HCT116 (cell line): ENCODE measurements at regions not wholly inside any gene's neighbourhood (a gene's known extent, or its start where the extent isn't known, plus 50 kb on each side); places are given as distances from the start of the nearest gene placed in this dataset.

Experiments
- ATAC-seq: fragments of 200-7000 bp; cut with Tn5 transposase; 2 replicates; pipeline ENCODE4 v1.9.1; 2020; ENCODE audit warnings: mild to moderate bottlenecking, moderate library complexity
- BruUV-seq: library from RNA; stranded (reverse); fragments of 400-500 nt; replicated peaks from 2 replicates; lab custom pipeline; 2021; lab: Mats Ljungman, UMichigan
- CTCF ChIA-PET: fragments of 300-600 bp; sonication (Branson Sonifier 250); formaldehyde crosslinking; loops from one replicate; lab custom pipeline; 2021; ENCODE audit warnings: antibody characterized with exemption; lab: Charles Lee
- POLR2A ChIA-PET: fragments of 300-600, 350-600 bp; sonication (Branson Sonifier 250); formaldehyde crosslinking; loops from one replicate; lab custom pipeline; 2021; ENCODE audit warnings: antibody characterized with exemption; lab: Charles Lee
- RAD21 ChIA-PET, 2 experiments: fragments of 300-600 bp; sonication (Branson Sonifier 250); formaldehyde crosslinking; loops; one replicate each; lab custom pipeline; 2023; ENCODE audit warnings: low total read pairs in 2 of 2; ENCODE audit not compliant: uncharacterized antibody in 2 of 2, unreplicated experiment in 2 of 2, low non-redundant PET in 1 of 2; lab: Charles Lee
- DNase-seq: peaks from one replicate; pipeline ENCODE4 v3.0.0-alpha.2; 2010; ENCODE audit warnings: low read depth, low spot score
- H2AFZ ChIP-seq: fragments of 200-600 bp; shearing (Covaris generic), sonication (generic); 2 replicates; pipeline ENCODE4 v1.6.1; 2017; ENCODE audit warnings: low read depth, mixed run types, mixed read lengths, antibody characterized with exemption, low read length; ENCODE audit not compliant: poor library complexity, severe bottlenecking
- H3K27ac ChIP-seq: 2 replicates; pipeline ENCODE4 v1.5.1; 2012; ENCODE audit warnings: low read depth, low read length
- H3K27me3 ChIP-seq: fragments of 200-600 bp; sonication (generic); 2 replicates; pipeline ENCODE4 v1.6.1; 2016; ENCODE audit warnings: mixed run types, low read length, mixed read lengths; ENCODE audit not compliant: insufficient read depth
- H3K36me3 ChIP-seq, 2 experiments: fragments of 200-500 bp in 1 of 2; fragments of 200-600 bp in 1 of 2; sonication (Bioruptor generic) in 1 of 2; sonication (generic) in 1 of 2; 2 replicates each; pipeline versions ENCODE4 v1.5.1 to v1.6.1; 2014 to 2016; ENCODE audit warnings: low read length in 2 of 2, inconsistent platforms in 1 of 2, mixed read lengths in 1 of 2, mixed run types in 1 of 2; ENCODE audit not compliant: insufficient read depth in 2 of 2, control insufficient read depth in 1 of 2
- H3K4me1 ChIP-seq, 2 experiments: fragments of 200-600 bp in 1 of 2; sonication (generic) in 1 of 2; 2 replicates each; pipeline versions ENCODE4 v1.5.1 to v1.6.1; 2012 to 2017; ENCODE audit warnings: low read length in 2 of 2, inconsistent platforms in 1 of 2, mild to moderate bottlenecking in 1 of 2, mixed read lengths in 1 of 2, mixed run types in 1 of 2, moderate library complexity in 1 of 2; ENCODE audit not compliant: insufficient read depth in 2 of 2, control insufficient read depth in 1 of 2
- H3K4me2 ChIP-seq: fragments of 200-600 bp; sonication (generic); 2 replicates; pipeline ENCODE4 v1.6.1; 2017; ENCODE audit warnings: mixed run types, low read length, mixed read lengths
- H3K4me3 ChIP-seq, 2 experiments: fragments of 200-600 bp in 1 of 2; sonication (generic) in 1 of 2; replicated peaks in 1 of 2; 2 replicates each; pipeline ENCODE4 v1.5.1; 2011 to 2016; ENCODE audit warnings: low read length in 2 of 2, control low read depth in 1 of 2, low read depth in 1 of 2, mild to moderate bottlenecking in 1 of 2, mixed read lengths in 1 of 2, mixed run types in 1 of 2
- H3K79me2 ChIP-seq: fragments of 200-600 bp; sonication (generic); 2 replicates; pipeline ENCODE4 v1.6.1; 2017; ENCODE audit warnings: mild to moderate bottlenecking, mixed run types, low read length, moderate library complexity, mixed read lengths; ENCODE audit not compliant: insufficient read depth
- H3K9ac ChIP-seq: fragments of 200-600 bp; sonication (generic); 2 replicates; pipeline ENCODE4 v1.6.1; 2016; ENCODE audit warnings: low read length, mixed read lengths
- H3K9me2 ChIP-seq: fragments of 200-600 bp; sonication (generic), shearing (Covaris generic); 2 replicates; pipeline ENCODE4 v1.6.1; 2017; ENCODE audit warnings: mixed run types, mild to moderate bottlenecking, moderate library complexity; ENCODE audit not compliant: insufficient read depth
- H3K9me3 ChIP-seq, 2 experiments: fragments of 200-500 bp in 1 of 2; fragments of 200-600 bp in 1 of 2; sonication (Bioruptor generic) in 1 of 2; sonication (generic) in 1 of 2; 2 replicates each; pipeline ENCODE4 v1.6.1; 2014 to 2017; ENCODE audit warnings: low read length in 2 of 2, mixed read lengths in 2 of 2, inconsistent platforms in 1 of 2, low read depth in 1 of 2, mild to moderate bottlenecking in 1 of 2, mixed run types in 1 of 2, moderate library complexity in 1 of 2; ENCODE audit not compliant: control insufficient read depth in 1 of 2, insufficient read depth in 1 of 2
- H4K20me1 ChIP-seq: fragments of 200-600 bp; sonication (generic), shearing (Covaris generic); 2 replicates; pipeline ENCODE4 v1.6.1; 2017; ENCODE audit warnings: mixed run types, mild to moderate bottlenecking, moderate library complexity; ENCODE audit not compliant: insufficient read depth
- CBX3 ChIP-seq: IDR thresholded peaks from 2 replicates; pipeline ENCODE4 v1.6.1; 2012; ENCODE audit warnings: low read depth
- CEBPB ChIP-seq: IDR thresholded peaks from 2 replicates; pipeline ENCODE4 v1.6.1; 2012; ENCODE audit warnings: low read depth
- EGR1 ChIP-seq: IDR thresholded peaks from 2 replicates; pipeline ENCODE4 v1.6.1; 2012; ENCODE audit warnings: low read depth
- EZH2 ChIP-seq: fragments of 200-600 bp; sonication (generic); IDR thresholded peaks from 2 replicates; pipeline ENCODE4 v1.6.1; 2017; ENCODE audit warnings: antibody characterized with exemption, mixed run types
- EZH2phosphoT487 ChIP-seq: fragments of 200-600 bp; IDR thresholded peaks from 2 replicates; pipeline ENCODE4 v1.6.1; 2018; ENCODE audit warnings: antibody characterized with exemption, borderline replicate concordance
- FOSL1 ChIP-seq: IDR thresholded peaks from 2 replicates; pipeline ENCODE4 v1.6.1; 2012; ENCODE audit warnings: low read depth
- JUND ChIP-seq: IDR thresholded peaks from 2 replicates; pipeline ENCODE4 v1.6.1; 2012
- POLR2A ChIP-seq: IDR thresholded peaks from 2 replicates; pipeline ENCODE4 v1.7.0; 2011; ENCODE audit warnings: borderline replicate concordance; ENCODE audit not compliant: insufficient read depth, insufficient read length; ENCODE audit errors: extremely low read depth
- RAD21 ChIP-seq: IDR thresholded peaks from 2 replicates; pipeline ENCODE4 v1.6.1; 2012; ENCODE audit warnings: low read depth, mild to moderate bottlenecking
- SIN3A ChIP-seq: IDR thresholded peaks from 2 replicates; pipeline ENCODE4 v1.6.1; 2012; ENCODE audit warnings: low read depth
- SP1 ChIP-seq: IDR thresholded peaks from 2 replicates; pipeline ENCODE4 v1.6.1; 2012; ENCODE audit warnings: low read depth
- SRF ChIP-seq: IDR thresholded peaks from 2 replicates; pipeline ENCODE4 v1.6.1; 2012; ENCODE audit warnings: low read depth
- TCF7L2 ChIP-seq: IDR thresholded peaks from 2 replicates; pipeline ENCODE4 v1.7.0; 2011; ENCODE audit warnings: borderline replicate concordance, inconsistent platforms; ENCODE audit not compliant: insufficient read depth, insufficient read length; ENCODE audit errors: extremely low read depth
- YY1 ChIP-seq: IDR thresholded peaks from 2 replicates; pipeline ENCODE4 v1.6.1; 2011; ENCODE audit warnings: low read length, low read depth, moderate library complexity, mild to moderate bottlenecking; ENCODE audit not compliant: insufficient replicate concordance; ENCODE audit errors: extremely low read depth
- ZFX ChIP-seq: fragments of 450-650 bp; IDR thresholded peaks from 2 replicates; pipeline ENCODE4 v1.6.1; 2017
- ZNF274 ChIP-seq: fragments of 200-500 bp; sonication (Bioruptor generic); IDR thresholded peaks from 2 replicates; pipeline ENCODE4 v1.6.1; 2014; ENCODE audit warnings: mild to moderate bottlenecking, low read depth, low read length, inconsistent platforms
- intact Hi-C: fragments of 100-400 bp; cut with micrococcal nuclease; formaldehyde crosslinking; loops from 2 replicates; pipeline ENCODE4 v1.10.0; 2022
- TF ChIP-seq, protein P1 (sequence below): IDR thresholded peaks from 2 replicates; pipeline ENCODE4 v1.6.1; 2012
- TF ChIP-seq, protein P2 (sequence below): IDR thresholded peaks from 2 replicates; pipeline ENCODE4 v1.6.1; 2011; ENCODE audit warnings: mild to moderate bottlenecking, low read length, moderate library complexity; ENCODE audit not compliant: insufficient replicate concordance; ENCODE audit errors: extremely low read depth
- TF ChIP-seq, protein P3 (sequence below): IDR thresholded peaks from 2 replicates; pipeline ENCODE4 v1.6.1; 2012; ENCODE audit warnings: low read depth
- TF ChIP-seq, protein P4 (sequence below): IDR thresholded peaks from 2 replicates; pipeline ENCODE4 v1.6.1; 2012
- TF ChIP-seq, protein P5 (sequence below), 3 experiments: fragments of 200-600 bp in 1 of 3; sonication (generic) in 1 of 3; IDR thresholded peaks in 2 of 3; conservative IDR thresholded peaks in 1 of 3; 2 replicates each; pipeline ENCODE4 v1.5.1; 2012 to 2017; ENCODE audit warnings: low read depth in 2 of 3, low read length in 2 of 3, antibody characterized with exemption in 1 of 3, borderline replicate concordance in 1 of 3, control low read depth in 1 of 3, mild to moderate bottlenecking in 1 of 3, mixed read lengths in 1 of 3, mixed run types in 1 of 3, moderate library complexity in 1 of 3; ENCODE audit not compliant: insufficient read depth in 1 of 3

DNA sequence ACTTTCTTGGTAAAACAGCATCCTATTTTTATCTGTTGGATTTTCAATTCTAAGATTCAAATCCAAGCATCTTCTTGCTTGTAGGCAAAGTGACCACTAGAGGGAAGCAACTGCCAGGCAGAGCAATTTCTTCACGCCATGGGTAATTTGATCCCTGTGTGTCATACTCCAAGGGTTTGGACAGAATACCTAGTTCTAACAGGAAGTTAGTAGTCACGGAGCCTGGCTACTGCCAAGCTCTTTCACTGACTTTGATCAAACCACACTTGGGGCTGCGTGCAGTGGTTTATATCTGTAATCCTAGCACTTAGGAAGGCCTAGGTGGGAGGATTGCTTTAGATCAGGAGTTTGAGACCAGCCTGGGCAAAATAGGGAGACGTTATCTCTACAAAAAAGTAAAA lies 473.6 kb upstream of the TNC start:
- Histone ChIP-seq H3K27me3 (peaks cover 26% of the 10 kb centered on the region), H3K4me3 (no peak overlapping the region), H2AFZ (peak overlapping the region; percentile 74), H3K9ac (no peak overlapping the region), H3K4me1 (peaks cover 7 to 11% of the 10 kb centered on the region in 2 experiments), H3K9me2 (no peaks in the 10 kb centered on the region), H4K20me1 (no peaks in the 10 kb centered on the region), H3K27ac (no peak overlapping the region), H3K36me3 (no peaks in the 10 kb centered on the region), H3K4me2 (peak overlapping the region; percentile 71), H3K9me3 (no peaks in the 10 kb centered on the region), H3K79me2 (no peaks in the 10 kb centered on the region)
- no TSS peak for BruUV-seq
- peak; percentile 91 for ATAC-seq
- peak; percentile 84 for DNase-seq
- RAD21 ChIA-PET, result no interaction called here
- POLR2A ChIA-PET, result no interaction called here
- intact Hi-C loops, result loop anchor here (5.0 kb wide), 5 partner anchors 291 to 1271 kb away; partner anchors contain the start of gene PAPPA
- CTCF ChIA-PET, result interaction anchor here (0.7 to 3.2 kb wide), 6 partner anchors 107 to 1077 kb away, joined by 3 to 14 read pairs (median 3); no protein-coding TSS in a partner anchor
- peak; percentile 46; the same call in 1 of the 2 replicates for TF ChIP-seq JUND
- no peak for TF ChIP-seq EZH2
- TF ChIP-seq CBX3, result peak; percentile 71
- no peak for TF ChIP-seq ZFX
- peak; percentile 40; the same call in 1 of the 2 replicates for TF ChIP-seq FOSL1
- TF ChIP-seq, protein P1, sequence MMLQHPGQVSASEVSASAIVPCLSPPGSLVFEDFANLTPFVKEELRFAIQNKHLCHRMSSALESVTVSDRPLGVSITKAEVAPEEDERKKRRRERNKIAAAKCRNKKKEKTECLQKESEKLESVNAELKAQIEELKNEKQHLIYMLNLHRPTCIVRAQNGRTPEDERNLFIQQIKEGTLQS, result no peak
- no peak for TF ChIP-seq EZH2phosphoT487
- no peak for TF ChIP-seq EGR1
- TF ChIP-seq, protein P2, sequence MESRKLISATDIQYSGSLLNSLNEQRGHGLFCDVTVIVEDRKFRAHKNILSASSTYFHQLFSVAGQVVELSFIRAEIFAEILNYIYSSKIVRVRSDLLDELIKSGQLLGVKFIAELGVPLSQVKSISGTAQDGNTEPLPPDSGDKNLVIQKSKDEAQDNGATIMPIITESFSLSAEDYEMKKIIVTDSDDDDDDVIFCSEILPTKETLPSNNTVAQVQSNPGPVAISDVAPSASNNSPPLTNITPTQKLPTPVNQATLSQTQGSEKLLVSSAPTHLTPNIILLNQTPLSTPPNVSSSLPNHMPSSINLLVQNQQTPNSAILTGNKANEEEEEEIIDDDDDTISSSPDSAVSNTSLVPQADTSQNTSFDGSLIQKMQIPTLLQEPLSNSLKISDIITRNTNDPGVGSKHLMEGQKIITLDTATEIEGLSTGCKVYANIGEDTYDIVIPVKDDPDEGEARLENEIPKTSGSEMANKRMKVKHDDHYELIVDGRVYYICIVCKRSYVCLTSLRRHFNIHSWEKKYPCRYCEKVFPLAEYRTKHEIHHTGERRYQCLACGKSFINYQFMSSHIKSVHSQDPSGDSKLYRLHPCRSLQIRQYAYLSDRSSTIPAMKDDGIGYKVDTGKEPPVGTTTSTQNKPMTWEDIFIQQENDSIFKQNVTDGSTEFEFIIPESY, result no peak
- TF ChIP-seq, protein P3, sequence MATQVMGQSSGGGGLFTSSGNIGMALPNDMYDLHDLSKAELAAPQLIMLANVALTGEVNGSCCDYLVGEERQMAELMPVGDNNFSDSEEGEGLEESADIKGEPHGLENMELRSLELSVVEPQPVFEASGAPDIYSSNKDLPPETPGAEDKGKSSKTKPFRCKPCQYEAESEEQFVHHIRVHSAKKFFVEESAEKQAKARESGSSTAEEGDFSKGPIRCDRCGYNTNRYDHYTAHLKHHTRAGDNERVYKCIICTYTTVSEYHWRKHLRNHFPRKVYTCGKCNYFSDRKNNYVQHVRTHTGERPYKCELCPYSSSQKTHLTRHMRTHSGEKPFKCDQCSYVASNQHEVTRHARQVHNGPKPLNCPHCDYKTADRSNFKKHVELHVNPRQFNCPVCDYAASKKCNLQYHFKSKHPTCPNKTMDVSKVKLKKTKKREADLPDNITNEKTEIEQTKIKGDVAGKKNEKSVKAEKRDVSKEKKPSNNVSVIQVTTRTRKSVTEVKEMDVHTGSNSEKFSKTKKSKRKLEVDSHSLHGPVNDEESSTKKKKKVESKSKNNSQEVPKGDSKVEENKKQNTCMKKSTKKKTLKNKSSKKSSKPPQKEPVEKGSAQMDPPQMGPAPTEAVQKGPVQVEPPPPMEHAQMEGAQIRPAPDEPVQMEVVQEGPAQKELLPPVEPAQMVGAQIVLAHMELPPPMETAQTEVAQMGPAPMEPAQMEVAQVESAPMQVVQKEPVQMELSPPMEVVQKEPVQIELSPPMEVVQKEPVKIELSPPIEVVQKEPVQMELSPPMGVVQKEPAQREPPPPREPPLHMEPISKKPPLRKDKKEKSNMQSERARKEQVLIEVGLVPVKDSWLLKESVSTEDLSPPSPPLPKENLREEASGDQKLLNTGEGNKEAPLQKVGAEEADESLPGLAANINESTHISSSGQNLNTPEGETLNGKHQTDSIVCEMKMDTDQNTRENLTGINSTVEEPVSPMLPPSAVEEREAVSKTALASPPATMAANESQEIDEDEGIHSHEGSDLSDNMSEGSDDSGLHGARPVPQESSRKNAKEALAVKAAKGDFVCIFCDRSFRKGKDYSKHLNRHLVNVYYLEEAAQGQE, result no peak
- TF ChIP-seq, protein P4, sequence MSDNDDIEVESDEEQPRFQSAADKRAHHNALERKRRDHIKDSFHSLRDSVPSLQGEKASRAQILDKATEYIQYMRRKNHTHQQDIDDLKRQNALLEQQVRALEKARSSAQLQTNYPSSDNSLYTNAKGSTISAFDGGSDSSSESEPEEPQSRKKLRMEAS, result no peak
- TF ChIP-seq TCF7L2, result peak; percentile 14
- TF ChIP-seq CEBPB, result peak; percentile 75
- TF ChIP-seq, protein P5, sequence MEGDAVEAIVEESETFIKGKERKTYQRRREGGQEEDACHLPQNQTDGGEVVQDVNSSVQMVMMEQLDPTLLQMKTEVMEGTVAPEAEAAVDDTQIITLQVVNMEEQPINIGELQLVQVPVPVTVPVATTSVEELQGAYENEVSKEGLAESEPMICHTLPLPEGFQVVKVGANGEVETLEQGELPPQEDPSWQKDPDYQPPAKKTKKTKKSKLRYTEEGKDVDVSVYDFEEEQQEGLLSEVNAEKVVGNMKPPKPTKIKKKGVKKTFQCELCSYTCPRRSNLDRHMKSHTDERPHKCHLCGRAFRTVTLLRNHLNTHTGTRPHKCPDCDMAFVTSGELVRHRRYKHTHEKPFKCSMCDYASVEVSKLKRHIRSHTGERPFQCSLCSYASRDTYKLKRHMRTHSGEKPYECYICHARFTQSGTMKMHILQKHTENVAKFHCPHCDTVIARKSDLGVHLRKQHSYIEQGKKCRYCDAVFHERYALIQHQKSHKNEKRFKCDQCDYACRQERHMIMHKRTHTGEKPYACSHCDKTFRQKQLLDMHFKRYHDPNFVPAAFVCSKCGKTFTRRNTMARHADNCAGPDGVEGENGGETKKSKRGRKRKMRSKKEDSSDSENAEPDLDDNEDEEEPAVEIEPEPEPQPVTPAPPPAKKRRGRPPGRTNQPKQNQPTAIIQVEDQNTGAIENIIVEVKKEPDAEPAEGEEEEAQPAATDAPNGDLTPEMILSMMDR (IDR thresholded peaks at IDR 0.05 in 2 of 3, conservative IDR thresholded peaks at IDR 0.05 in 1 of 3; ENCODE audit: borderline replicate concordance in 1 of 3, insufficient read depth in 1 of 3, low read depth in 2 of 3, low read length in 2 of 3), result peak; percentile 46 to 73 (median 72); a peak in 5 of 6 replicates
- TF ChIP-seq SP1, result peak; percentile 42
- TF ChIP-seq SRF, result no peak
- peak; percentile 79 for TF ChIP-seq RAD21
- TF ChIP-seq ZNF274, result no peak
- no peak for TF ChIP-seq POLR2A
- peak; percentile 41 for TF ChIP-seq YY1
- TF ChIP-seq SIN3A, result no peak
